ENCODE measurements at regions not wholly inside any gene's neighbourhood (a gene's known extent, or its start where the extent isn't known, plus 50 kb on each side); places are given as distances from the start of the nearest gene placed in this dataset.

DNA sequence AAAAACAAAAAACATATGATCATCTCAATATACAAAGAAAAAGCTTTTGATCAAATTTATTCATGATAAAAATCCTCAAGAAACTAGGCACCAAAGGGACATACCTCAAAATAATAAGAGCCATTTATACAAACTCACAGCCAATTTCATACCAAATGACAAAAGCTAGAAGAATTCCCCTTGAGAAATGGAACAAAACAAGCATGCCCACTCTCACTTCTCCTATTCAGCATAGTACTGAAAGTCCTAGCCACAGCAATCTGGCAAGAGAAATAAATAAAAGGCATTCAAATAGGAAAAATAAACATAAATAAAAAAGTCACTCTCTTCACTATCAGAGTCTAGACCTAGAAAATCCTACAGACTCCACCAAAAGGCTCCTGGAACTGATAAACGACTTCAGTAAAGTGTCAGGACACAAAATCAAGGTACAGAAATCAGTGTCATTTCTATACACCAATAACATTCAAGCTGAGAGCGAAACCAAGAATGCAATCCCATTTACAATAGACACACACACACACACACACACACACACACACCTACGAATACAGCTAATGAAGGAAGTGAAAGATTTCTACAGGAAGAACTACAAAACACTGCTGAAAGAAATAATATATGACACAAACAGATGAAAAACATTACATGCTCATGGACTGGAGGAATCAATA is 1486.2 kb upstream of the SEL1L start:
- Histone ChIP-seq H3K4me3 (no peak overlapping the region), H3K27ac (ENCODE audit: low read depth in 1 of 2, low read length in 1 of 2) (no peak overlapping the region), H3K9ac (ENCODE audit: insufficient read depth in 1 of 2, low read length in 2 of 2) (no peak overlapping the region), H3K4me1 (ENCODE audit: control insufficient read depth in 5 of 5, insufficient read depth in 5 of 5, low read length in 5 of 5) (no peaks in the 10 kb centered on the region), H3K27me3 (ENCODE audit: control insufficient read depth in 3 of 3, insufficient read depth in 3 of 3, low read length in 2 of 3) (no peaks in the 10 kb centered on the region), H3K9me3 (ENCODE audit: control insufficient read depth in 4 of 4, insufficient read depth in 3 of 4, low read length in 3 of 4) (no peaks in the 10 kb centered on the region), H3K36me3 (ENCODE audit: control insufficient read depth in 4 of 4, insufficient read depth in 4 of 4, low read length in 4 of 4) (no peaks in the 10 kb centered on the region)
- DNase-seq (no peak), ATAC-seq (ENCODE audit: insufficient read depth, low FRiP score) (no peak)
- TF ChIP-seq, protein P1, sequence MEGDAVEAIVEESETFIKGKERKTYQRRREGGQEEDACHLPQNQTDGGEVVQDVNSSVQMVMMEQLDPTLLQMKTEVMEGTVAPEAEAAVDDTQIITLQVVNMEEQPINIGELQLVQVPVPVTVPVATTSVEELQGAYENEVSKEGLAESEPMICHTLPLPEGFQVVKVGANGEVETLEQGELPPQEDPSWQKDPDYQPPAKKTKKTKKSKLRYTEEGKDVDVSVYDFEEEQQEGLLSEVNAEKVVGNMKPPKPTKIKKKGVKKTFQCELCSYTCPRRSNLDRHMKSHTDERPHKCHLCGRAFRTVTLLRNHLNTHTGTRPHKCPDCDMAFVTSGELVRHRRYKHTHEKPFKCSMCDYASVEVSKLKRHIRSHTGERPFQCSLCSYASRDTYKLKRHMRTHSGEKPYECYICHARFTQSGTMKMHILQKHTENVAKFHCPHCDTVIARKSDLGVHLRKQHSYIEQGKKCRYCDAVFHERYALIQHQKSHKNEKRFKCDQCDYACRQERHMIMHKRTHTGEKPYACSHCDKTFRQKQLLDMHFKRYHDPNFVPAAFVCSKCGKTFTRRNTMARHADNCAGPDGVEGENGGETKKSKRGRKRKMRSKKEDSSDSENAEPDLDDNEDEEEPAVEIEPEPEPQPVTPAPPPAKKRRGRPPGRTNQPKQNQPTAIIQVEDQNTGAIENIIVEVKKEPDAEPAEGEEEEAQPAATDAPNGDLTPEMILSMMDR (IDR thresholded peaks at IDR 0.05; ENCODE audit: control extremely low read depth, extremely low read depth), result no peak
- 67 to 72% methylated on average over 3 of the region's 3 CpGs for WGBS, 2 donors

DNA sequence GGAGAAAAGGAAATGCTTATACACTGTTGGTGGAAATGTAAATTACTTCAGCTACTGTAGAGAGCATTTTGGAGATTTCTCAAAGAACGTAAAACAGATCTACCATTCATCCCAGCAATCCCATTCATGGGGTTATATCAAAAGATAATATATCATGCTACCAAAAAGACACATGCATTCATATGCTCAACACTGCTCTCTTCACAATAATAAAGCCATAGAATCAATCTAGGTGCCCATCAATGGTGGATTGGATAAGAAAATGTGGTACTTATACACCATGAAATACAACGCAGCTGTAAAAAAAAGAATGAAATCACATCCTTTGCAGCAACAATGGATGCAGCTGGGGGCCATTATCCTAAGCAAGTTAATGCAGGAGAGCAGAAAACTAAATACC is 1487.7 kb upstream of the SEL1L start:
- 83 to 89% methylated on average over 2 of the region's 2 CpGs for WGBS, 2 donors
- no peak overlapping the region for H3K4me3 ChIP-seq
- H3K9ac ChIP-seq (ENCODE audit: insufficient read depth in 1 of 2, low read length in 2 of 2), result no peak overlapping the region
- H3K27me3 ChIP-seq (ENCODE audit: control insufficient read depth in 3 of 3, insufficient read depth in 3 of 3, low read length in 2 of 3), result no peaks in the 10 kb centered on the region
- TF ChIP-seq, protein P1 (IDR thresholded peaks at IDR 0.05; ENCODE audit: control extremely low read depth, extremely low read depth), result no peak
- ATAC-seq (ENCODE audit: insufficient read depth, low FRiP score) (no peak), DNase-seq (no peak)
- H3K4me1 ChIP-seq (ENCODE audit: control insufficient read depth in 5 of 5, insufficient read depth in 5 of 5, low read length in 5 of 5), result no peaks in the 10 kb centered on the region
- no peaks in the 10 kb centered on the region for H3K36me3 ChIP-seq (ENCODE audit: control insufficient read depth in 4 of 4, insufficient read depth in 4 of 4, low read length in 4 of 4)
- no peak overlapping the region for H3K27ac ChIP-seq (ENCODE audit: low read depth in 1 of 2, low read length in 1 of 2)
- H3K9me3 ChIP-seq (ENCODE audit: control insufficient read depth in 4 of 4, insufficient read depth in 3 of 4, low read length in 3 of 4), result no peaks in the 10 kb centered on the region

DNA sequence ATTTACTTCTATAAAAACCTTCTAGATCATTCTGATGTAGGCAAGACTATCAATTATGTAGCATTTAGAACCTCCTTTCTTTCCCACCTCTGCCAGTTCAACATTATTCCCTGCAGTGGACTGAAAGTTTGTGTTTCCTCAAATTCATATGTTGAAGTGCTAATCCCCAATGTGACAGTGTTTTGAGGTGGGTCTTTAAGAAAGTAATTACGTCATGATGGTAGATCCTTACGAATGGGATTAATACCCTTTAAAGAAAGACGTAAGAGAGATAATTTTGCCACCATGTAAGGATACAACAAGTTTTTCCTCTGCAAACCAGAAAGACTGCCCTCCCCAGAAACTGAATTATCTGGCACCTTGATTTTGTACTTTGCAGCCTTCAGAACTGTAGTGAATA is 1489.7 kb upstream of the SEL1L start:
- no peak overlapping the region for H3K4me3 ChIP-seq
- H3K9me3 ChIP-seq (ENCODE audit: control insufficient read depth in 4 of 4, insufficient read depth in 3 of 4, low read length in 3 of 4), result no peaks in the 10 kb centered on the region
- no peak overlapping the region for H3K27ac ChIP-seq (ENCODE audit: low read depth in 1 of 2, low read length in 1 of 2)
- WGBS, 2 donors, result 88 to 89% methylated on average over 3 of the region's 3 CpGs
- no peaks in the 10 kb centered on the region for H3K27me3 ChIP-seq (ENCODE audit: control insufficient read depth in 3 of 3, insufficient read depth in 3 of 3, low read length in 2 of 3)
- TF ChIP-seq, protein P1 (IDR thresholded peaks at IDR 0.05; ENCODE audit: control extremely low read depth, extremely low read depth), result no peak
- no peak overlapping the region for H3K9ac ChIP-seq (ENCODE audit: insufficient read depth in 1 of 2, low read length in 2 of 2)
- DNase-seq (no peak), ATAC-seq (ENCODE audit: insufficient read depth, low FRiP score) (no peak)
- no peaks in the 10 kb centered on the region for H3K36me3 ChIP-seq (ENCODE audit: control insufficient read depth in 4 of 4, insufficient read depth in 4 of 4, low read length in 4 of 4)
- H3K4me1 ChIP-seq (ENCODE audit: control insufficient read depth in 5 of 5, insufficient read depth in 5 of 5, low read length in 5 of 5), result no peaks in the 10 kb centered on the region

DNA sequence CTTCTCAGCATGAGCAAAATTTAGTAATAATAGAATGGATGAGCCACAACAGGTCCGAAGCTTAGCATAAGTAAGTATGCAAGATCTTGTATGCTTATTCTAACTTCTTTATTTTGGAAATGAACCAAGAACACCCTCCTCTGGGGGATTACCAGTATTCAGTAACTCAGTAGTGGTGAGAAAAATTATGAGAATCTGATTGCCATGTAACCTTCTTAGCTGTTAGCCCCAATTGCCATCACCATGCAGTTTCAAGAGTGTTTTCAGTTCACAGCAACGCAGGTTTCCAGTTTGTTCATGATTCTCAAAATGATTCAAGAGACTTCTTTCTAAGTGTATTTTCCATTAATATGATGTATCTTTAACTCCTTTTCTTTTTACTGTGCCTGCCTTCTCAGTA is 1507.6 kb upstream of the SEL1L start:
- Histone ChIP-seq H3K9me3 (ENCODE audit: control insufficient read depth in 4 of 4, insufficient read depth in 3 of 4, low read length in 3 of 4) (peaks cover 0 to 2% (median 0%) of the 10 kb centered on the region in 4 donors), H3K27ac (ENCODE audit: low read depth in 1 of 2, low read length in 1 of 2) (no peak overlapping the region), H3K4me3 (no peak overlapping the region), H3K9ac (ENCODE audit: insufficient read depth in 1 of 2, low read length in 2 of 2) (no peak overlapping the region), H3K36me3 (ENCODE audit: control insufficient read depth in 4 of 4, insufficient read depth in 4 of 4, low read length in 4 of 4) (no peaks in the 10 kb centered on the region), H3K4me1 (ENCODE audit: control insufficient read depth in 5 of 5, insufficient read depth in 5 of 5, low read length in 5 of 5) (no peaks in the 10 kb centered on the region), H3K27me3 (ENCODE audit: control insufficient read depth in 3 of 3, insufficient read depth in 3 of 3, low read length in 2 of 3) (no peaks in the 10 kb centered on the region)
- ATAC-seq (ENCODE audit: insufficient read depth, low FRiP score) (no peak), DNase-seq (no peak)
- 86 to 88% methylated on average over 2 of the region's 2 CpGs for WGBS, 2 donors
- TF ChIP-seq, protein P1 (IDR thresholded peaks at IDR 0.05; ENCODE audit: control extremely low read depth, extremely low read depth), result no peak
